GM19438 (cell line): ENCODE measurements at regions not wholly inside any gene's neighbourhood (a gene's known extent, or its start where the extent isn't known, plus 50 kb on each side); places are given as distances from the start of the nearest gene placed in this dataset.
"Not testable (repeated sequence)": the region's sequence is repeated elsewhere in the genome, so short reads cannot be mapped to it uniquely, and the experiment has no call there.

ENCODE experiments used
- ATAC-seq: cut with Tn5 transposase; IDR thresholded peaks from one replicate; pipeline ENCODE4 v1.9.1; 2021; ENCODE audit warnings: low read depth; ENCODE audit not compliant: unreplicated experiment

GRCh38 chr13:58318495-58319167 is 687.1 kb downstream of the PCDH17 start:
- no peak for ATAC-seq

GRCh38 chr13:58324161-58324560 is 692.6 kb downstream of the PCDH17 start:
- no peak for ATAC-seq

GRCh38 chr13:58329746-58330145 is 698.2 kb downstream of the PCDH17 start:
- ATAC-seq, result no peak

- no peak for ATAC-seq
These were observed 709.4 kb downstream of the PCDH17 start for GRCh38 chr13:58340895-58341294.

- no peak for ATAC-seq
These were observed 709.8 kb downstream of the PCDH17 start for GRCh38 chr13:58341318-58341717.

- ATAC-seq, result no peak
These were observed 711.5 kb downstream of the PCDH17 start for GRCh38 chr13:58343076-58343475.

GRCh38 chr13:58352100-58352499 is 720.6 kb downstream of the PCDH17 start:
- ATAC-seq, result not testable (repeated sequence)

GRCh38 chr13:58369936-58370335 is 738.4 kb downstream of the PCDH17 start:
- no peak for ATAC-seq

- ATAC-seq, result no peak
These were observed 744.8 kb downstream of the PCDH17 start for GRCh38 chr13:58376349-58376748.

- no peak for ATAC-seq
These were observed 745.2 kb downstream of the PCDH17 start for GRCh38 chr13:58376775-58377174.

- ATAC-seq, result no peak
These were observed 747.7 kb downstream of the PCDH17 start for GRCh38 chr13:58379221-58379620.

- ATAC-seq, result not testable (repeated sequence)
These were observed 753.8 kb downstream of the PCDH17 start for GRCh38 chr13:58385336-58385735.

- no peak for ATAC-seq
These were observed 766.2 kb downstream of the PCDH17 start for GRCh38 chr13:58397596-58398387.

GRCh38 chr13:58399263-58399662 is 767.7 kb downstream of the PCDH17 start:
- no peak for ATAC-seq

GRCh38 chr13:58406545-58406944 is 775.0 kb downstream of the PCDH17 start:
- ATAC-seq, result no peak

GRCh38 chr13:58429917-58430316 is 798.4 kb downstream of the PCDH17 start:
- ATAC-seq, result no peak

- ATAC-seq, result no peak
These were observed 803.4 kb downstream of the PCDH17 start for GRCh38 chr13:58434943-58435342.

- no peak for ATAC-seq
These were observed 805.9 kb downstream of the PCDH17 start for GRCh38 chr13:58437427-58437826.

GRCh38 chr13:58446979-58447378 is 815.4 kb downstream of the PCDH17 start:
- ATAC-seq, result no peak

- ATAC-seq, result no peak
These were observed 820.6 kb downstream of the PCDH17 start for GRCh38 chr13:58452123-58452623.

- ATAC-seq, result no peak
These were observed 823.5 kb downstream of the PCDH17 start for GRCh38 chr13:58455094-58455493.

- ATAC-seq, result no peak
These were observed 829.7 kb downstream of the PCDH17 start for GRCh38 chr13:58461217-58461616.
